ENCODE measurements at regions not wholly inside any gene's neighbourhood (a gene's known extent, or its start where the extent isn't known, plus 50 kb on each side); places are given as distances from the start of the nearest gene placed in this dataset.

DNA sequence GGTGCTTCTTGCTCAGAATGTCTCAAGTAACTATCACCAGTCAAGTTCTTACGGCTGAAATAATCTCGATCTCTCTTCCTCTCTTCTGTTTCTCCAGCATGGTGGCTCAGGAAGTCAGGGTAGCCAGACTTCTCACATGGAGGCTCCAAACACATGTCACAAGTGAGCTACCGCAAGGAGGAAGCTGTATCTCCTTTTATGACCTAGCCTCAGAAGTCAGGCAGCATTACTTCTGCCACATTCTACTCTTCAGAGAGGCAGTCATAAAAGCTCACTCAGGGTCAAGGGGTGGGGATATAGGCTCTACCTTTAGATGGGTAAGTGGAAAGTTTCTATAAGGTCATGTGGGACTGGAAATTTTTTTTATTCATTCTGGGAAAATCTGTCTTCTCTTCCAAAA is 86.6 kb upstream of the NEO1 start:
- no peak overlapping the region for H3K4me3 ChIP-seq (ENCODE audit: low read depth, low read length)
- H3K9ac ChIP-seq (ENCODE audit: low read length), result no peak overlapping the region
- H3K9me3 ChIP-seq (ENCODE audit: control insufficient read depth, insufficient read depth, low read depth, low read length), result peaks cover 26% of the 10 kb centered on the region
- H3K36me3 ChIP-seq (ENCODE audit: control insufficient read depth, insufficient read depth, low read length), result no peaks in the 10 kb centered on the region
- H3K4me1 ChIP-seq (ENCODE audit: control insufficient read depth, insufficient read depth, low read length), result peaks cover 12% of the 10 kb centered on the region; the same call in 1 of the 2 replicates
- no peak overlapping the region for H3K27ac ChIP-seq (ENCODE audit: low read depth, low read length)
- H3K27me3 ChIP-seq (ENCODE audit: control insufficient read depth, insufficient read depth, low read length), result no peaks in the 10 kb centered on the region

DNA sequence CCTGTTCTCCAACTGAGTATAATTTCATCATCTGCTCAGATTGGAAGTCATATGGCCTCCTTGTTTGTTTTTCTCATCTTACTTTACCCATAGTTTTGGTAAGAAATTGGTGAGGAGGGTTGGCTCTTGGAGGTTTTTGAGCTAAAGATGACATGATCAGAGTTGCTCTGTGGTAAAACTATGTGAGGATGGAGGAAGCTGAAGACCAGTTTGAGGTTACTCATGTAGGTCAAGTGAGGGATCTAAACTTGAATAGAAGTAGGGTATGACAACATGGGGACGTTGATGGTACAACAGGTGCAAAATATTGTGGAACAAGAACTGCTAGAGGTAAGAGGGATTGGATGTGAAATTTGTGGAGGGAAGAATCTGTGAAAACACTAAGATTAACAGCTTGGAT is 87.7 kb upstream of the NEO1 start:
- Histone ChIP-seq H3K27ac (ENCODE audit: low read depth, low read length) (no peak overlapping the region), H3K9ac (ENCODE audit: low read length) (no peak overlapping the region), H3K27me3 (ENCODE audit: control insufficient read depth, insufficient read depth, low read length) (no peaks in the 10 kb centered on the region), H3K4me1 (ENCODE audit: control insufficient read depth, insufficient read depth, low read length) (peaks cover 9% of the 10 kb centered on the region; the same call in 1 of the 2 replicates), H3K36me3 (ENCODE audit: control insufficient read depth, insufficient read depth, low read length) (no peaks in the 10 kb centered on the region), H3K9me3 (ENCODE audit: control insufficient read depth, insufficient read depth, low read depth, low read length) (peaks cover 26% of the 10 kb centered on the region), H3K4me3 (ENCODE audit: low read depth, low read length) (no peak overlapping the region)

DNA sequence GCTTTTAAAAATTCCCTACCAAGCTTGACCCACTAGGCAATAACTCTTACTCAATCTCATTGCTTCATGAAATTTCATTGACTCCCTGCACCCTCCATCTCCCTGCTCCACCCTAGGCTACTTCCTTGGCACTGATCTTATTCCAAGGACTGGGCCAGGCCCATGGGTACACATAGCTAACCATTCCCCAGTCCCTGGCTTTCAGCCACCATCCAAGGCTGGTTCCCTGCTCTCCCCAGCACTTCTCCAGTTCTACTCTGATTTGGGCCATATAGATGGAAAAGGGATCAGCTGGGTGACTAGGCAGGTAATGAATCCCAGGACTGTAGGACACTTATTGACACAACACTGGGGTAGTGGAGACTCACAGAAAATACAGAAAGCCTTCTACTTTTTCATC is 88.1 kb upstream of the NEO1 start:
- Histone ChIP-seq H3K36me3 (ENCODE audit: control insufficient read depth, insufficient read depth, low read length) (no peaks in the 10 kb centered on the region), H3K9ac (ENCODE audit: low read length) (no peak overlapping the region), H3K9me3 (ENCODE audit: control insufficient read depth, insufficient read depth, low read depth, low read length) (peaks cover 26% of the 10 kb centered on the region), H3K27ac (ENCODE audit: low read depth, low read length) (no peak overlapping the region), H3K27me3 (ENCODE audit: control insufficient read depth, insufficient read depth, low read length) (no peaks in the 10 kb centered on the region), H3K4me3 (ENCODE audit: low read depth, low read length) (no peak overlapping the region), H3K4me1 (ENCODE audit: control insufficient read depth, insufficient read depth, low read length) (peaks cover 9% of the 10 kb centered on the region; the same call in 1 of the 2 replicates)

DNA sequence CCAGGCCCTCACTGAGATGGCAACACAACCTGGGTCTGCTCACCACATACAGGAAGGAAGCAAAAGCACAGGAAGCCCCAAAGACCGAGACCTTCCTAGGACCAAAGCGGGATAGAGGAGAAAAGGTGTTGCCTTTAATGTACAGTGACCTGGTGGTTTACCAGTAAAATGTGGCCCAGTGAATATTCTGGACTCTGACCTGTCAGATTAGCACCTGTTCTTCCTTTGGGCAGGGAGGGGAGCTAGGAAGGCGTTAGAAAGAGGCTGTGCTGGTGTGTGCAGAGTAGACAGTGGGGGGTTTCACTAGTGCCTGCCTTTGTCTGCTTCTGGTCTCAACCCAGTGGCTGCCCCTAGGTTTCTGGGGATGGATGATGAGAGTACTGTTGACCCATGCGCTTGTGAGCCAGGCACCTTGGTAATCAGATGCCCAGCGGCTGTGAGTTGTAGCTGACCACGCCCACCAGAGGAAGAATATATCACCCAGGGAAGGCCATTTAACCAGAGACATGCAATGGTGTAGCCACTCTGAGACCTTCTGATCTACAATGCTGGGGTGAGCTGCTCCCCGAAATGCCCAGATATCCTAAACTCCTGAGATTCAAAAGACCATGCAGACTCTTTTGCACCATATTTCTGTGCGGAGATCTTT is 90.1 kb upstream of the NEO1 start:
- no peaks in the 10 kb centered on the region for H3K36me3 ChIP-seq (ENCODE audit: control insufficient read depth, insufficient read depth, low read length)
- H3K9me3 ChIP-seq (ENCODE audit: control insufficient read depth, insufficient read depth, low read depth, low read length), result peaks cover 26% of the 10 kb centered on the region
- no peaks in the 10 kb centered on the region for H3K4me1 ChIP-seq (ENCODE audit: control insufficient read depth, insufficient read depth, low read length)
- no peak overlapping the region for H3K4me3 ChIP-seq (ENCODE audit: low read depth, low read length)
- H3K27ac ChIP-seq (ENCODE audit: low read depth, low read length), result no peak overlapping the region
- H3K9ac ChIP-seq (ENCODE audit: low read length), result no peak overlapping the region
- no peaks in the 10 kb centered on the region for H3K27me3 ChIP-seq (ENCODE audit: control insufficient read depth, insufficient read depth, low read length)

DNA sequence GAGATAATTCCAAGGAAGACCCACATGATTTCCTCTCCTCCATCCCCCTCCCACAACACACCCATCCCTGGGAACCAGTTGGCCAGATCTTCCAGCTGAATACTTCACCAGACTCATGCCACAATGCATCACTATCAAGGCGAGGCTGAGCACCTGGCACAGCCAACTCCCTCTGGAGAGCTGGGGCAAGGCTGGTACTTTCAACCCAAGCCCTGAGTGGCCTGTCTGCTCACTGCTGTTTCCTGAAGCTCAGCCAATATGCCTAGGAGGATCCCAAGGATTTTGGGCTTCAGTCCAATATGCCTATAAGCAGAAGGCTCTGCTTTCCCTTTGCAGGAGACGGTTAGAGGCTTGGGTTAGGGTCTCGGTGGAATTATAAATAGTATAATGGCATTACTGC is 90.9 kb upstream of the NEO1 start:
- H3K27me3 ChIP-seq (ENCODE audit: control insufficient read depth, insufficient read depth, low read length), result no peaks in the 10 kb centered on the region
- H3K27ac ChIP-seq (ENCODE audit: low read depth, low read length), result no peak overlapping the region
- H3K4me3 ChIP-seq (ENCODE audit: low read depth, low read length), result no peak overlapping the region
- H3K4me1 ChIP-seq (ENCODE audit: control insufficient read depth, insufficient read depth, low read length), result no peaks in the 10 kb centered on the region
- no peak overlapping the region for H3K9ac ChIP-seq (ENCODE audit: low read length)
- H3K9me3 ChIP-seq (ENCODE audit: control insufficient read depth, insufficient read depth, low read depth, low read length), result peaks cover 26% of the 10 kb centered on the region
- no peaks in the 10 kb centered on the region for H3K36me3 ChIP-seq (ENCODE audit: control insufficient read depth, insufficient read depth, low read length)

DNA sequence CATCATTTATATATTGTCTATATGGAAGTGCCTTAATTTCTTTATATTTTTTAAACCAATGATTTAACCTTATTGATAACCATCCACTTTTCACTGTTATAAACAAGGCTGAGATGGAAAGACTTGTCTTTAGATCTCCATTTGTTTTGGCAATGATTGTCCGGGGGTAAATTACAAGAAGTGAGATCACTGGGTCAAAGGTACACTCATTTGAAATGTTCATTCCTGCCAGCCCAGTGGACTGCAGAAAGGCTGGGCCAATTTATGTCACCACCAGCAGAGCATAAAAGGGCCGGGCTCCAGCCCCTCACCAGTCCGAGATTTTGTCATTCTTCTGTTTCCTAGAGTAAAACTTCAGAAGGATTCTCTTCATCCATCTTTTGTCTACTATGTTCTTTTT is 93.6 kb upstream of the NEO1 start:
- no peak overlapping the region for H3K27ac ChIP-seq (ENCODE audit: low read depth, low read length)
- no peaks in the 10 kb centered on the region for H3K36me3 ChIP-seq (ENCODE audit: control insufficient read depth, insufficient read depth, low read length)
- H3K27me3 ChIP-seq (ENCODE audit: control insufficient read depth, insufficient read depth, low read length), result no peaks in the 10 kb centered on the region
- H3K4me3 ChIP-seq (ENCODE audit: low read depth, low read length), result no peak overlapping the region
- peaks cover 20% of the 10 kb centered on the region for H3K9me3 ChIP-seq (ENCODE audit: control insufficient read depth, insufficient read depth, low read depth, low read length)
- no peak overlapping the region for H3K9ac ChIP-seq (ENCODE audit: low read length)
- peaks cover 4% of the 10 kb centered on the region; the same call in 1 of the 2 replicates for H3K4me1 ChIP-seq (ENCODE audit: control insufficient read depth, insufficient read depth, low read length)

DNA sequence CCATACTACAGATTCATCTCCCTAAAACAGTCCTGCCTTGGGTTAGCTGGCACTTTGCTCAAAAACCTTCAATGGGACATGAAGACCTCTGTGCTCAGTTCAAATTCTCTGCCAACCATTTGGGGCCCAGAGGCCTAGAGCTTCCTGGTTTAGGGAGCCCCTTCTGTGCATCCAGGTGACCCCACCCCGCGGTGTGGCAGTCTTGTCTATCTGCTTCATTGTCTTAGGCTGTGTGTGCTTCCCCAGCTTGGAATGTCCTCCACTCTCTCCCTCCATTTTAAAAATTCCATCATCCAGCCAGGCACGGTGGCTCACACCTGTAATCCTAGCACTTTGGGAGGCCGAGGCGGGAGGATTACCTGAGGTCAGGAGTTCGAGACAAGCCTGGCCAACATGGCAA is 99.0 kb upstream of the NEO1 start:
- H3K9ac ChIP-seq (ENCODE audit: low read length), result no peak overlapping the region
- H3K4me3 ChIP-seq (ENCODE audit: low read depth, low read length), result no peak overlapping the region
- H3K27me3 ChIP-seq (ENCODE audit: control insufficient read depth, insufficient read depth, low read length), result no peaks in the 10 kb centered on the region
- no peaks in the 10 kb centered on the region for H3K36me3 ChIP-seq (ENCODE audit: control insufficient read depth, insufficient read depth, low read length)
- H3K4me1 ChIP-seq (ENCODE audit: control insufficient read depth, insufficient read depth, low read length), result peaks cover 4% of the 10 kb centered on the region; the same call in 1 of the 2 replicates
- H3K9me3 ChIP-seq (ENCODE audit: control insufficient read depth, insufficient read depth, low read depth, low read length), result no peaks in the 10 kb centered on the region
- no peak overlapping the region for H3K27ac ChIP-seq (ENCODE audit: low read depth, low read length)

DNA sequence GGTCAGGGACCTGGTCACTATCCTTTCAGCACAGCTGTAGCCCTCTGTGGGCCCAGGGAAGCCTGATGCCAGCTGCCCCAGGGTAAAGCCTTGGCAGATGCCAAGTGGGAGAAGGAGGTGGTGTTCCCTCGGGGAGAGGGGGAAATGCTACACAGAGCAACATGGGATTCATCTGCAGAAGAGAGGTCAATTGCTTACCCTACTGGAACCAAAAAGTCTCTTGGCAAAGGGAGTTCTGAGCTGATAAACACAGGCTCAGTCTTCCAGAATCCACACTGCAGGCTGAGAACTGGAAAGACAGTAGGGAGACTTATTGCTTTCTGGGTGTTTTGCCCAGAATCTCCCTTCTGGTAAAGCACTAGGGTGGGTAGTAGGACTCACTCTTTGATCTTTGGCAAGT is 100.1 kb upstream of the NEO1 start:
- peaks cover 4% of the 10 kb centered on the region; the same call in 1 of the 2 replicates for H3K4me1 ChIP-seq (ENCODE audit: control insufficient read depth, insufficient read depth, low read length)
- no peaks in the 10 kb centered on the region for H3K27me3 ChIP-seq (ENCODE audit: control insufficient read depth, insufficient read depth, low read length)
- no peak overlapping the region for H3K9ac ChIP-seq (ENCODE audit: low read length)
- no peak overlapping the region for H3K27ac ChIP-seq (ENCODE audit: low read depth, low read length)
- no peak overlapping the region for H3K4me3 ChIP-seq (ENCODE audit: low read depth, low read length)
- no peaks in the 10 kb centered on the region for H3K36me3 ChIP-seq (ENCODE audit: control insufficient read depth, insufficient read depth, low read length)
- H3K9me3 ChIP-seq (ENCODE audit: control insufficient read depth, insufficient read depth, low read depth, low read length), result no peaks in the 10 kb centered on the region

DNA sequence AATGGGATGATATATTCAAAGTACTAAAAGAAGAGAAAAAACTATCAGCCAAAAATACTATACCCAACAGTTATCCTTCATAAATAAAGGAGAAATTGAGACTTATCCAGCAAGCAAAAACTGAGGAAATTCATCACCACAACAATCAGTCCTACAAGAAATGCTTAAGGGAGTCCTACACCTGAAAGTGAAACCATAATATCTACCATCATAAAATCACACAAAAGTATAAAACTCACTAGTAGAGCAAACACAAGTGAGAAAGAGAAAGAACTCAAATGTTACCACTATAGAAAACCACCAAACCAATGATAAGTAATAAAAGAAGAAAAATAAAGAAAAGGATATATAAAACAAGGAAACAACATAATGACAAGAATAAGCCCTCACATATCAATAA is 103.6 kb upstream of the NEO1 start:
- Histone ChIP-seq H3K27ac (ENCODE audit: low read depth, low read length) (no peak overlapping the region), H3K9ac (ENCODE audit: low read length) (no peak overlapping the region), H3K36me3 (ENCODE audit: control insufficient read depth, insufficient read depth, low read length) (no peaks in the 10 kb centered on the region), H3K9me3 (ENCODE audit: control insufficient read depth, insufficient read depth, low read depth, low read length) (no peaks in the 10 kb centered on the region), H3K27me3 (ENCODE audit: control insufficient read depth, insufficient read depth, low read length) (no peaks in the 10 kb centered on the region), H3K4me3 (ENCODE audit: low read depth, low read length) (no peak overlapping the region), H3K4me1 (ENCODE audit: control insufficient read depth, insufficient read depth, low read length) (no peaks in the 10 kb centered on the region)

DNA sequence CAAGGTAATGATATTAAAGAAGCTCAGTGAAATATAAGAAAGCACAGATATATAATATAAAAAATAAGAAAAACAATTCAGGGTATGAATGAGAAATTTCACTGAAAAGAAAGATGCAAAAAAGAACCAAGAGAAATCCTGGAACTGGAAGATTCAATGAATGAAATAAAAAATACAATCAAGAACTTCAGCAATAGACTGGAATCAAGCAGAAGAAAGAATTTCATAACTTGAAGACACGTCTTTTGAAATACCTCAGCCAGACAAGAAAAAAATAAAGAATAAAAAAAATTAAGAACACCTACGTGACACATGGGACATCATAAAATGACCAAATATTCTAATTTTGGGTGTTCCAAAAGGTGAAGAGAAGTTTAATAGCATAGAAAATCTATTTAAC is 104.6 kb upstream of the NEO1 start:
- H3K4me1 ChIP-seq (ENCODE audit: control insufficient read depth, insufficient read depth, low read length), result no peaks in the 10 kb centered on the region
- H3K36me3 ChIP-seq (ENCODE audit: control insufficient read depth, insufficient read depth, low read length), result no peaks in the 10 kb centered on the region
- H3K9ac ChIP-seq (ENCODE audit: low read length), result no peak overlapping the region
- H3K4me3 ChIP-seq (ENCODE audit: low read depth, low read length), result no peak overlapping the region
- H3K27me3 ChIP-seq (ENCODE audit: control insufficient read depth, insufficient read depth, low read length), result no peaks in the 10 kb centered on the region
- no peaks in the 10 kb centered on the region for H3K9me3 ChIP-seq (ENCODE audit: control insufficient read depth, insufficient read depth, low read depth, low read length)
- no peak overlapping the region for H3K27ac ChIP-seq (ENCODE audit: low read depth, low read length)

DNA sequence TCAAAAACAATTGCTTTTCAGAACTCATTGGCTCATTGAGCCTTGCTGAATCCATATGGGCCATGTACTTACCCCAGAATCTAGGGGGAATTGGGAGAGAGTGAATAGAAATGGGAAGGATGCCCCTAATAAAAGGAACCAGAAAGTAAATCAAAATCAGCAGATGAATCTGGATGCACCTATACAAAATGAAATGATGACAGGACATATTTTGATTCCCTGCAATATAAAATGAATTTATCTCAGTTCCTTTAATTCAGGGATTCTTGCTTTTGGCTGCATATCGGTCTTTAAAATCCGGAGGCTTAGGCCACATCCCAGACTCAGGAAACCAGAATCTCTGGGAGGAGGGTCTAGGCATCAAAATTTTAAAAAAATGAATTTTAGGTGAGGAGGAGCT is 107.7 kb upstream of the NEO1 start:
- no peak overlapping the region for H3K4me3 ChIP-seq (ENCODE audit: low read depth, low read length)
- H3K9me3 ChIP-seq (ENCODE audit: control insufficient read depth, insufficient read depth, low read depth, low read length), result no peaks in the 10 kb centered on the region
- no peak overlapping the region for H3K9ac ChIP-seq (ENCODE audit: low read length)
- H3K27ac ChIP-seq (ENCODE audit: low read depth, low read length), result no peak overlapping the region
- no peaks in the 10 kb centered on the region for H3K4me1 ChIP-seq (ENCODE audit: control insufficient read depth, insufficient read depth, low read length)
- no peaks in the 10 kb centered on the region for H3K36me3 ChIP-seq (ENCODE audit: control insufficient read depth, insufficient read depth, low read length)
- no peaks in the 10 kb centered on the region for H3K27me3 ChIP-seq (ENCODE audit: control insufficient read depth, insufficient read depth, low read length)

DNA sequence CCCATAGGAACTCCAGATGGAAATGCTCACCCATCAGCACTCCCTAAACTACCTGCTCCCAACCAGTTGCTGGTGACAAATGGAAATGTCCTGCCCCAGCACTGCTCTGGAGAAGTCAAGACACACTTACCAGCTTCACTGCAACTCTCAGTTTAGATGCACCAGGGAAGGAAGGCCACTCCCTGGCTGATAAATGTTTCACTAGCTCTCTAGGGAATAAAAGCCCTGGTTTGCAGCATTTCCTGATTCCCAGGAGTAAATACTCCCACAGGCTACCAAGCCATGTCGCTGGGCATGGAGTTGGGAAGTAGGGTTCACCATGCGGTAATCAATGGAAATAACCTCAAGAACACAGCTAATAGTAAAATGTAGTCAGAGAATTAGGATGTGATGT is 112.0 kb upstream of the NEO1 start:
- Histone ChIP-seq H3K4me3 (ENCODE audit: low read depth, low read length) (no peak overlapping the region), H3K36me3 (ENCODE audit: control insufficient read depth, insufficient read depth, low read length) (no peaks in the 10 kb centered on the region), H3K27ac (ENCODE audit: low read depth, low read length) (no peak overlapping the region), H3K9me3 (ENCODE audit: control insufficient read depth, insufficient read depth, low read depth, low read length) (no peaks in the 10 kb centered on the region), H3K27me3 (ENCODE audit: control insufficient read depth, insufficient read depth, low read length) (no peaks in the 10 kb centered on the region), H3K4me1 (ENCODE audit: control insufficient read depth, insufficient read depth, low read length) (no peaks in the 10 kb centered on the region), H3K9ac (ENCODE audit: low read length) (no peak overlapping the region)
